Fibroblast of the aortic adventitia (primary cell): ENCODE measurements at regions not wholly inside any gene's neighbourhood (a gene's known extent, or its start where the extent isn't known, plus 50 kb on each side); places are given as distances from the start of the nearest gene placed in this dataset.

Experiments
- DNase-seq: peaks from one replicate; pipeline ENCODE4 v3.0.0-alpha.2; 2010; ENCODE audit warnings: low read depth
- H3K4me3 ChIP-seq: 2 replicates; pipeline ENCODE4 v1.5.1; 2011; ENCODE audit warnings: low read depth, mild to moderate bottlenecking, control low read depth, low read length, moderate library complexity
- TF ChIP-seq, protein P1 (sequence below): IDR thresholded peaks from 2 replicates; pipeline ENCODE4 v1.5.1; 2011; ENCODE audit warnings: mild to moderate bottlenecking, low read length, control low read depth, inconsistent platforms; ENCODE audit not compliant: insufficient read depth

GRCh38 chr3:68290333-68290732 lies 635.9 kb upstream of the SUCLG2 start:
- DNase-seq = no peak
- H3K4me3 ChIP-seq = no peak overlapping the region
- TF ChIP-seq, protein P1, sequence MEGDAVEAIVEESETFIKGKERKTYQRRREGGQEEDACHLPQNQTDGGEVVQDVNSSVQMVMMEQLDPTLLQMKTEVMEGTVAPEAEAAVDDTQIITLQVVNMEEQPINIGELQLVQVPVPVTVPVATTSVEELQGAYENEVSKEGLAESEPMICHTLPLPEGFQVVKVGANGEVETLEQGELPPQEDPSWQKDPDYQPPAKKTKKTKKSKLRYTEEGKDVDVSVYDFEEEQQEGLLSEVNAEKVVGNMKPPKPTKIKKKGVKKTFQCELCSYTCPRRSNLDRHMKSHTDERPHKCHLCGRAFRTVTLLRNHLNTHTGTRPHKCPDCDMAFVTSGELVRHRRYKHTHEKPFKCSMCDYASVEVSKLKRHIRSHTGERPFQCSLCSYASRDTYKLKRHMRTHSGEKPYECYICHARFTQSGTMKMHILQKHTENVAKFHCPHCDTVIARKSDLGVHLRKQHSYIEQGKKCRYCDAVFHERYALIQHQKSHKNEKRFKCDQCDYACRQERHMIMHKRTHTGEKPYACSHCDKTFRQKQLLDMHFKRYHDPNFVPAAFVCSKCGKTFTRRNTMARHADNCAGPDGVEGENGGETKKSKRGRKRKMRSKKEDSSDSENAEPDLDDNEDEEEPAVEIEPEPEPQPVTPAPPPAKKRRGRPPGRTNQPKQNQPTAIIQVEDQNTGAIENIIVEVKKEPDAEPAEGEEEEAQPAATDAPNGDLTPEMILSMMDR = no peak

GRCh38 chr3:68288085-68288484 lies 633.7 kb upstream of the SUCLG2 start:
- no peak overlapping the region for H3K4me3 ChIP-seq
- TF ChIP-seq, protein P1 = no peak
- no peak for DNase-seq

GRCh38 chr3:68287101-68287500 lies 632.7 kb upstream of the SUCLG2 start:
- DNase-seq = no peak
- no peak overlapping the region for H3K4me3 ChIP-seq
- TF ChIP-seq, protein P1 = no peak

DNA sequence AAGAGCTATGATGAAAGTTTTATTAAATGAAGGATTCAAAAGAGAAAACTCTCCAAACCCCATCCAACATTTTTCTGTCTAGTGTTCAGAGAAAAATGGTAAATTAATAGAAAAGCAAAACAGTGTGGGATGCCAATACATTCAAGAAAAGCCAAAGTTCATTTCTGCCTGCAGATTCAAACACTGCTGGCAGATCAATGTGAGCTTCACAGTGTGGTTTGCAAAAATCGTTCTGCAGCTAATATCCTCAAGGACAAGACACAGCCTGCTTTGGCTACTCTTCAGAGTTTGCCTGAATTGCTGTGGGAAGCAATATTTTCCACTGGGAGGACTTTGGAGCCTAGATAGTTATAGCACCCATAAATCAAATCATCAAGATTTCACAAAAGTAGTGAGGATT lies 619.9 kb upstream of the SUCLG2 start:
- H3K4me3 ChIP-seq = no peak overlapping the region
- no peak for DNase-seq
- TF ChIP-seq, protein P1 = no peak

- H3K4me3 ChIP-seq = no peak overlapping the region
- DNase-seq = no peak
- TF ChIP-seq, protein P1 = no peak
Observed at GRCh38 chr3:68271145-68271544, 616.7 kb upstream of the SUCLG2 start.

DNA sequence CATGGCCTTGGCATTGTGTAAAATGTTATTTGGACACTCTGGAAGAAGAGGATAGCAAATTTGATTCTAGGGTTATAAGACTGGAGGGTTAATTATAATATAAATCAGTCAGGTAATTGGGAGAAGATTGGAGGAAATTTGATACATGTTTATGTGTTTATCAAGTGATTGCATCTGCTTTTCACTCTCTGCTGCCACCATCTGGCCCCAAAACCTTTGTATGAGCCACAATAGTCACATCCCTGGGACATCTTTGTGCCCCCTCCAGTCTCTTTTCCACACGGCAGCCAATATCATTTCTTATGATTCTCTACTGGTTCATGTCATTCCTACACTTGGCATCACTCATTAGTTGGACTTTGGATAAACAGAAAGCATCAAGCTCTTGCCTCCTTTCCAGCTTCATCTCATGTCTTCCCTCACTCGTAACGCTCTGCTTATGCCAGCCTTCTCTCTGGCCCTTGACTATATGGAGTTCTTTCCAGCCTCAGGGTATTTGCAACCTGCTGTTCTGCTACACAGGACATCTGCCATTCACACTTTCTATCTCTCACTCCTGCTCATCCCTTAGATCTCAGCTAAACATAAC lies 602.3 kb upstream of the SUCLG2 start:
- no peak overlapping the region for H3K4me3 ChIP-seq
- DNase-seq = no peak
- TF ChIP-seq, protein P1 = no peak

GRCh38 chr3:68249265-68249664 lies 594.9 kb upstream of the SUCLG2 start:
- DNase-seq = no peak
- TF ChIP-seq, protein P1 = no peak
- H3K4me3 ChIP-seq = no peak overlapping the region
